Panc1 (cell line): ENCODE measurements at regions not wholly inside any gene's neighbourhood (a gene's known extent, or its start where the extent isn't known, plus 50 kb on each side); places are given as distances from the start of the nearest gene placed in this dataset.

Experiments used
- ATAC-seq: fragments of 200-7000 bp; cut with Tn5 transposase; 2 replicates; pipeline ENCODE4 v1.9.1; 2020; ENCODE audit warnings: mild to moderate bottlenecking, moderate library complexity
- BruUV-seq: library from RNA; stranded (reverse); fragments of 400-500 nt; replicated peaks from 2 replicates; lab custom pipeline; 2021; lab: Mats Ljungman, UMichigan
- CTCF ChIA-PET: fragments of 300-600 bp; sonication (Branson Sonifier 250); formaldehyde crosslinking; loops from one replicate; lab custom pipeline; 2022; ENCODE audit warnings: antibody characterized with exemption; lab: Charles Lee
- POLR2A ChIA-PET: fragments of 300-600 bp; sonication (Branson Sonifier 250); formaldehyde crosslinking; loops from one replicate; lab custom pipeline; 2022; ENCODE audit warnings: antibody characterized with exemption; lab: Charles Lee
- DNase-seq: peaks from one replicate; pipeline ENCODE4 v3.0.0-alpha.2; 2010; ENCODE audit warnings: low read depth, low spot score
- H3K27ac ChIP-seq: 2 replicates; pipeline ENCODE4 v1.5.1; 2011; ENCODE audit warnings: mild to moderate bottlenecking, low read length, inconsistent platforms
- H3K27me3 ChIP-seq: fragments of 200-500 bp; sonication (Bioruptor generic); 2 replicates; pipeline ENCODE4 v1.6.0; 2014; ENCODE audit warnings: low read length, inconsistent platforms; ENCODE audit not compliant: control insufficient read depth, insufficient read depth
- H3K36me3 ChIP-seq: fragments of 200-500 bp; sonication (Bioruptor generic); 2 replicates; pipeline ENCODE4 v1.5.1; 2014; ENCODE audit warnings: inconsistent platforms, mild to moderate bottlenecking, low read length, moderate library complexity; ENCODE audit not compliant: control insufficient read depth, insufficient read depth
- H3K4me1 ChIP-seq: 2 replicates; pipeline ENCODE4 v1.5.1; 2011; ENCODE audit warnings: inconsistent platforms, mild to moderate bottlenecking, low read length, moderate library complexity; ENCODE audit not compliant: control insufficient read depth, insufficient read depth
- H3K4me3 ChIP-seq, 2 experiments: 2 replicates each; pipeline ENCODE4 v1.5.1; 2011 to 2012; ENCODE audit warnings: low read depth in 2 of 2, low read length in 2 of 2, mild to moderate bottlenecking in 2 of 2, inconsistent platforms in 1 of 2, moderate library complexity in 1 of 2
- H3K9me3 ChIP-seq: fragments of 200-500 bp; sonication (Bioruptor generic); 2 replicates; pipeline ENCODE4 v1.5.1; 2014; ENCODE audit warnings: low read depth, mild to moderate bottlenecking, inconsistent platforms, low read length, moderate library complexity; ENCODE audit not compliant: control insufficient read depth, insufficient read depth
- CTCF ChIP-seq: fragments of 450-650 bp; IDR thresholded peaks from 2 replicates; pipeline ENCODE4 v1.5.1; 2017; ENCODE audit warnings: mild to moderate bottlenecking
- POLR2AphosphoS5 ChIP-seq: IDR thresholded peaks from 2 replicates; pipeline ENCODE4 v1.6.1; 2012; ENCODE audit warnings: mild to moderate bottlenecking, low read depth, low read length, moderate library complexity
- REST ChIP-seq, 2 experiments: IDR thresholded peaks; 2 replicates each; pipeline ENCODE4 v1.6.1; 2011 to 2012; ENCODE audit warnings: low read depth in 2 of 2, control low read depth in 1 of 2, low read length in 1 of 2, mild to moderate bottlenecking in 1 of 2, moderate library complexity in 1 of 2; ENCODE audit not compliant: insufficient read depth in 1 of 2
- SIN3A ChIP-seq: IDR thresholded peaks from 2 replicates; pipeline ENCODE4 v1.6.1; 2012; ENCODE audit warnings: low read depth, mild to moderate bottlenecking, low read length, moderate library complexity, borderline replicate concordance; ENCODE audit not compliant: insufficient read depth
- TCF7L2 ChIP-seq: IDR thresholded peaks from 2 replicates; pipeline ENCODE4 v1.6.1; 2011; ENCODE audit warnings: mild to moderate bottlenecking, low read depth, low read length, inconsistent platforms
- in situ Hi-C: cut with HindIII; loops from 2 replicates; pipeline ENCODE4 v1.10.0; 2016; ENCODE audit warnings: low sequenced_read_pairs, low pct_unique_long_range_greater_than_20kb
- intact Hi-C: fragments of 100-400 bp; cut with micrococcal nuclease; formaldehyde crosslinking; loops from one replicate; pipeline ENCODE4 v1.10.0; 2022; ENCODE audit not compliant: unreplicated experiment

DNA sequence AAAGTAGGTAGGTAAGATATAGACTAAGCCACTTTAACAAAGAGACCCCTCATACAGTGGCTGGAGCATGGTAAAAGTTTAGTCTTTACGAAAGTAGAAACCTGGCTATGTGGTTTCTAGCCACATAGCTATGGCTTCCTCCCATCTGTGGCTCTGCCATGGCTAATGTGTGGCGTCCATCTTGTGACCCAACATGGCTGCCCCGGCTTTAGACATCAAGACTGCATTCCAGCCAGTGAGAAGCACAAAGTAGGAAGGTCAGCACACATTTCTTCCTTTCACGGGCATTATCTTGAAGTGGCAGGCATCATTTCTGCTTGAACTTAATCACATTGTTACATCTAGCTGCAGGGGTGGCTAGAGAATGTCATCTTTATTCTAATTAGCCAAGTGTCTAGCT lies 148.3 kb downstream of the TBX5 start:
- Histone ChIP-seq H3K4me1 (no peaks in the 10 kb centered on the region), H3K27ac (no peak overlapping the region), H3K9me3 (no peaks in the 10 kb centered on the region), H3K27me3 (no peaks in the 10 kb centered on the region), H3K36me3 (no peaks in the 10 kb centered on the region), H3K4me3 (no peak overlapping the region)
- CTCF ChIA-PET = no interaction called here
- TF ChIP-seq SIN3A (no peak), CTCF (no peak), TCF7L2 (no peak), REST (IDR thresholded peaks at IDR 0.05; ENCODE audit: insufficient read depth in 1 of 2, low read depth in 2 of 2, low read length in 1 of 2) (no peak), POLR2AphosphoS5 (no peak)
- in situ Hi-C loops = no loop called here
- POLR2A ChIA-PET = no interaction called here
- intact Hi-C loops = no loop called here
- DNase-seq (no peak), ATAC-seq (no peak)
- BruUV-seq = no TSS peak

DNA sequence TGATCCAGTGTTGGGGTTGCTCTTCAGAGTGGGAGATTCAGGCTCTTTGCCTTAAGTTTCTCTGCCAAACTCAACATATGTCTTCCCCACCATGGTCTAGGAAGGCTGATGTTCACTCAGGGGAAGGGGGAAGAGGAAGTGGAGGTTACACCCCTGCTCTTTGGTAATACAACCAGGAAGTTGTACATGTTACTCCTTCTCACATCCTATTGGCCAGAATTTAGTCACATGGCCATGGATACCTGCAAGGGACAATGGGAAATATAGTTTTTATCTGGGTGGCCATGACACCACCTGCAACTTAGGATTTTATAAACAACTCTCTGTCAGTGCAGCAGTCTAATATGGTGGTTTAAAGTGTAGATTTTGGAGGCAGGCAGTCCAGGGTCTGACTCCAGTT lies 150.9 kb downstream of the TBX5 start:
- Histone ChIP-seq H3K4me1 (no peaks in the 10 kb centered on the region), H3K9me3 (no peaks in the 10 kb centered on the region), H3K36me3 (no peaks in the 10 kb centered on the region), H3K27me3 (no peaks in the 10 kb centered on the region), H3K4me3 (no peak overlapping the region), H3K27ac (no peak overlapping the region)
- no TSS peak for BruUV-seq
- intact Hi-C loops = no loop called here
- no peak for ATAC-seq
- DNase-seq = no peak
- in situ Hi-C loops = no loop called here
- ChIA-PET POLR2A (no interaction called here), CTCF (no interaction called here)
- no peak for TF ChIP-seq POLR2AphosphoS5
- TF ChIP-seq SIN3A = no peak
- TF ChIP-seq TCF7L2 = no peak
- TF ChIP-seq CTCF = no peak
- no peak for TF ChIP-seq REST (IDR thresholded peaks at IDR 0.05; ENCODE audit: insufficient read depth in 1 of 2, low read depth in 2 of 2, low read length in 1 of 2)
